A549 (cell line): ENCODE measurements at regions not wholly inside any gene's neighbourhood (a gene's known extent, or its start where the extent isn't known, plus 50 kb on each side); places are given as distances from the start of the nearest gene placed in this dataset.

ENCODE experiments used
- ATAC-seq, 2 experiments: fragments of 200-7000 bp in 1 of 2; fragments of >200 bp in 1 of 2; cut with Nextera tagmentation in 1 of 2; cut with Tn5 transposase in 1 of 2; 3 replicates each; pipeline versions ENCODE4 v1.8.0 to v1.9.1; 2018 to 2020; ENCODE audit warnings: mild to moderate bottlenecking in 1 of 2, moderate library complexity in 1 of 2
- CTCF ChIA-PET: fragments of 300-600 bp; sonication (Branson Sonifier 250); formaldehyde crosslinking; extraction: SDS; loops from one replicate; lab custom pipeline; 2021; ENCODE audit warnings: antibody characterized with exemption, inconsistent platforms; lab: Yijun Ruan, JAX
- POLR2A ChIA-PET: fragments of 350-600 bp; formaldehyde crosslinking; extraction: SDS; loops from one replicate; lab custom pipeline; 2021; ENCODE audit warnings: antibody characterized with exemption, inconsistent platforms; lab: Yijun Ruan, JAX
- DNase-seq, 2 experiments: peaks; one replicate each; pipeline versions ENCODE4 v3.0.0 to v3.0.0-alpha.2; 2011 to 2016; ENCODE audit warnings: low read depth in 1 of 2, low spot score in 1 of 2
- FAIRE-seq: peaks from 2 replicates; lab custom pipeline; 2011; peaks lifted over from hg19 to GRCh38; lab: Jason Lieb, UNC
- H3K27ac ChIP-seq, 2 experiments: fragments of >200 bp; sonication (Bioruptor Twin); formaldehyde crosslinking; 3 replicates each; pipeline ENCODE4 v1.5.1; 2016 to 2017
- H3K4me1 ChIP-seq: fragments of >200 bp; sonication (Bioruptor Twin); formaldehyde crosslinking; 3 replicates; pipeline ENCODE4 v1.6.1; 2016
- H3K4me2 ChIP-seq: fragments of >200 bp; sonication (Bioruptor Twin); formaldehyde crosslinking; 3 replicates; pipeline ENCODE4 v1.6.1; 2016
- H3K4me3 ChIP-seq: fragments of >200 bp; sonication (Bioruptor Twin); formaldehyde crosslinking; 3 replicates; pipeline ENCODE4 v1.5.1; 2016
- H3K9me3 ChIP-seq: fragments of >200 bp; sonication (Bioruptor Twin); formaldehyde crosslinking; 3 replicates; pipeline ENCODE4 v1.6.1; 2016
- CBX8 ChIP-seq: fragments of 200-600 bp; sonication (generic); IDR thresholded peaks from 2 replicates; pipeline ENCODE4 v1.6.1; 2016
- CHD2 ChIP-seq: fragments of 150-350 bp; IDR thresholded peaks from 2 replicates; pipeline ENCODE4 v1.6.1; 2014; ENCODE audit warnings: low read length; ENCODE audit not compliant: partially characterized antibody
- CTCF ChIP-seq: fragments of >200 bp; sonication (Bioruptor Twin); formaldehyde crosslinking; IDR thresholded peaks from 3 replicates; pipeline ENCODE4 v1.5.1; 2016
- EHF ChIP-seq: fragments of 250-450 bp; sonication (Bioruptor Pico); IDR thresholded peaks from 2 replicates; pipeline ENCODE4 v1.5.0; 2020; ENCODE audit warnings: mild to moderate bottlenecking
- ELK1 ChIP-seq: fragments of 150-350 bp; IDR thresholded peaks from 2 replicates; pipeline ENCODE4 v1.6.1; 2014; ENCODE audit warnings: low read depth, mild to moderate bottlenecking, low read length
- EP300 ChIP-seq, 2 experiments: fragments of >200 bp; sonication (Bioruptor Twin); formaldehyde crosslinking; IDR thresholded peaks; 2 replicates in 1 of 2; 3 replicates in 1 of 2; pipeline ENCODE4 v1.6.1; 2016 to 2017
- HEYL ChIP-seq: fragments of 250-450 bp; sonication (Bioruptor Pico); IDR thresholded peaks from 2 replicates; pipeline ENCODE4 v1.8.0; 2021; ENCODE audit warnings: mild to moderate bottlenecking, moderate library complexity
- HOXA7 ChIP-seq: fragments of 250-450 bp; sonication (Bioruptor Pico); IDR thresholded peaks from 2 replicates; pipeline ENCODE4 v1.5.0; 2020; ENCODE audit warnings: mild to moderate bottlenecking, moderate library complexity
- HOXB13 ChIP-seq: fragments of 250-450 bp; sonication (Bioruptor Pico); IDR thresholded peaks from 2 replicates; pipeline ENCODE4 v1.5.0; 2020; ENCODE audit warnings: low read depth, mild to moderate bottlenecking, moderate library complexity
- HOXB5 ChIP-seq: fragments of 250-450 bp; sonication (Bioruptor Pico); IDR thresholded peaks from 2 replicates; pipeline ENCODE4 v1.5.0; 2020; ENCODE audit warnings: mild to moderate bottlenecking, moderate library complexity
- KDM5A ChIP-seq: fragments of 200-600 bp; sonication (generic); IDR thresholded peaks from 2 replicates; pipeline ENCODE4 v1.6.1; 2016; ENCODE audit warnings: antibody characterized with exemption, mild to moderate bottlenecking
- MAFK ChIP-seq: fragments of 450-650 bp; IDR thresholded peaks from 2 replicates; pipeline ENCODE4 v1.6.1; 2014; ENCODE audit not compliant: partially characterized antibody
- MYC ChIP-seq: IDR thresholded peaks from 2 replicates; pipeline ENCODE4 v1.6.1; 2012; ENCODE audit warnings: mild to moderate bottlenecking, inconsistent platforms, low read length, improper control_type of control experiment, borderline replicate concordance
- POLR2A ChIP-seq: IDR thresholded peaks from 2 replicates; pipeline ENCODE4 v1.6.1; 2012; ENCODE audit warnings: mild to moderate bottlenecking, low read length
- RAD21 ChIP-seq, 2 experiments: fragments of >200 bp in 1 of 2; sonication (Bioruptor Twin) in 1 of 2; formaldehyde crosslinking in 1 of 2; IDR thresholded peaks in 1 of 2; conservative IDR thresholded peaks in 1 of 2; 2 replicates in 1 of 2; 3 replicates in 1 of 2; pipeline ENCODE4 v1.6.1; 2012 to 2018; ENCODE audit warnings: inconsistent platforms in 1 of 2
- RARB ChIP-seq: fragments of 250-450 bp; sonication (Bioruptor Pico); IDR thresholded peaks from 2 replicates; pipeline ENCODE4 v1.8.0; 2021; ENCODE audit warnings: mild to moderate bottlenecking, moderate library complexity
- RCOR1 ChIP-seq: fragments of 150-350 bp; IDR thresholded peaks from 2 replicates; pipeline ENCODE4 v1.6.1; 2014; ENCODE audit warnings: antibody characterized with exemption, low read length, low read depth
- REST ChIP-seq: fragments of 200-600 bp; sonication (generic); IDR thresholded peaks from 2 replicates; pipeline ENCODE4 v1.6.1; 2016; ENCODE audit warnings: antibody characterized with exemption, mild to moderate bottlenecking, moderate library complexity
- RFX5 ChIP-seq: fragments of 450-650 bp; IDR thresholded peaks from 2 replicates; pipeline ENCODE4 v1.7.1; 2014; ENCODE audit warnings: antibody characterized with exemption, mild to moderate bottlenecking, moderate library complexity
- SMC3 ChIP-seq: fragments of >200 bp; sonication (Bioruptor Twin); formaldehyde crosslinking; IDR thresholded peaks from 3 replicates; pipeline ENCODE4 v1.6.1; 2018; ENCODE audit warnings: inconsistent platforms
- TP53 ChIP-seq: fragments of 250-450 bp; sonication (Bioruptor Pico); IDR thresholded peaks from 2 replicates; pipeline ENCODE4 v1.5.0; 2021; ENCODE audit warnings: mild to moderate bottlenecking, moderate library complexity
- WGBS: methylation state at CpG from one replicate; pipeline ENCODE4 v1.1.6; 2017; ENCODE audit errors: missing lambda C conversion rate; 5-methylcytosine and 5-hydroxymethylcytosine counted together

- Histone ChIP-seq H3K4me1 (no peaks in the 10 kb centered on the region), H3K9me3 (peaks cover 2% of the 10 kb centered on the region; the same call in 1 of the 3 replicates), H3K4me2 (no peak overlapping the region), H3K27ac (no peak overlapping the region), H3K4me3 (no peak overlapping the region)
- DNase-seq: no peak
- FAIRE-seq: no peak
- WGBS: 90% methylated on average over 5 of the region's 5 CpGs
- ChIA-PET POLR2A (no interaction called here), CTCF (no interaction called here)
- ATAC-seq: no peak
- no peak for TF ChIP-seq ELK1
- no peak for TF ChIP-seq REST
- no peak for TF ChIP-seq RARB (CRISPR knock-in tag)
- TF ChIP-seq POLR2A: no peak
- no peak for TF ChIP-seq EP300 (IDR thresholded peaks at IDR 0.05)
- no peak for TF ChIP-seq KDM5A
- no peak for TF ChIP-seq HOXB5 (CRISPR knock-in tag)
- no peak for TF ChIP-seq RCOR1
- TF ChIP-seq HOXA7: no peak
- no peak for TF ChIP-seq TP53 (CRISPR knock-in tag)
- no peak for TF ChIP-seq EHF (CRISPR knock-in tag)
- no peak for TF ChIP-seq CHD2
- no peak for TF ChIP-seq CBX8
- no peak for TF ChIP-seq CTCF
- no peak for TF ChIP-seq HEYL (CRISPR knock-in tag)
- TF ChIP-seq MAFK: no peak
- TF ChIP-seq MYC: no peak
- TF ChIP-seq RAD21 (conservative IDR thresholded peaks at IDR 0.05 in 1 of 2, IDR thresholded peaks at IDR 0.05 in 1 of 2): no peak
- TF ChIP-seq RFX5: no peak
- TF ChIP-seq HOXB13 (CRISPR knock-in tag): no peak
These were observed 146.8 kb upstream of the DIO2 start for GRCh38 chr14:80358112-80358511.

- H3K9me3 ChIP-seq: no peaks in the 10 kb centered on the region
- POLR2A ChIA-PET: no interaction called here
- TF ChIP-seq HOXA7 (no peak), SMC3 (peak; percentile 44), CTCF (peak; percentile 39; the same call in 2 of the 3 replicates), RAD21 (conservative IDR thresholded peaks at IDR 0.05 in 1 of 2, IDR thresholded peaks at IDR 0.05 in 1 of 2) (peak; percentile 54 to 66)
- ATAC-seq (peak in 1 of 2 experiments; percentile 73; a peak in 2 of 6 replicates), DNase-seq (peak in 1 of 2 experiments; percentile 35), FAIRE-seq (no peak)
- no peak overlapping the region for H3K4me2 ChIP-seq
- 65% methylated on average over 2 of the region's 2 CpGs for WGBS
- H3K27ac ChIP-seq: no peak overlapping the region
- H3K4me3 ChIP-seq: no peak overlapping the region
- CTCF ChIA-PET: interaction anchor here (1.2 to 1.9 kb wide), 3 partner anchors 10 to 300 kb away, joined by 4 to 7 read pairs (median 4); partner anchors contain the start of gene DIO2
- no peaks in the 10 kb centered on the region for H3K4me1 ChIP-seq
These were observed 145.1 kb upstream of the DIO2 start for GRCh38 chr14:80356413-80356812.
